Activated CD4-positive, alpha-beta T cell treated with anti-CD3 and anti-CD28 coated beads, Interleukin-2, Interleukin-6, amounts not matched to agents 100 ng/mL and 50 ng/mL, durations not matched to agents 16 hours and 8 hours (primary cell): ENCODE measurements at regions not wholly inside any gene's neighbourhood (a gene's known extent, or its start where the extent isn't known, plus 50 kb on each side); places are given as distances from the start of the nearest gene placed in this dataset.

ENCODE experiments used
- DNase-seq: peaks from one replicate; pipeline ENCODE4 v3.0.0-alpha.2; 2020

DNA sequence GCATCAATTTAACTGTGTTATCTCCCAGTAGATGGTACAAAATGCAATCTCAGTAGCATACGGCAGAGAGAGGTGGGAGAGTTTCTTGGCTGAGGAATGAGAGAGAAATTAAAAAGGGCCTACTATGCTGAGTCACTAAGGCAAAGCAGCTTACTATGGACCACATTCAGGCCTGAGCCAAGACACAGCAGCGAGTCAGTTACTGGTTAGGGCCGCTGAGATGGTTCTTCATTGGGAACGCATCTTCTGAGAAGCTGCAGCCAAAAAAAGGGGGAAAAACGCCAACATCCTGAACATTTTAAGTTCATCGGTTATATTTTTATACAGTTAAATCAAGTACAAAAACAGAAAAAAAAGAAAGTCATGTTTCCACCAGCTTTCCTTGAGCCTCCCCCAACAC, 61.1 kb upstream of the BDNF start:
- DNase-seq, result no peak

DNA sequence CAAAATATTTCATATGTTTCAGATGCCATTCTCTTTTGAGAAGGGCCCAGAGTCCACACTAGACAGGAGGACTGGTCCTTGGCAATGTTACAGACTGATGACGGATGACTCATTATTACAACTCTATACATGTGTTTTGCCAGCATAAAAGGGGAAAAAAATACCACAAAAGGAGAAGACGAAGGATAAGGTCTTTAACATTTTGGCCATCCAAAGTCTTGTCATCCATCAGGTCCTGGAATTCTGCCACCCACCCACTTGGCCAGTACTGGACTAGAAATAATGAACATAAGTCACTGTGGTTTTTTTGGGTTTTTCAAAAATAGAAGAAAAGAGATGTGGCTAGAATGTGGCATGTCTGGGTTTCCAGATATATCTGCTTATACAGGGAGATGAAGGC, 57.7 kb upstream of the BDNF start:
- no peak for DNase-seq

DNA sequence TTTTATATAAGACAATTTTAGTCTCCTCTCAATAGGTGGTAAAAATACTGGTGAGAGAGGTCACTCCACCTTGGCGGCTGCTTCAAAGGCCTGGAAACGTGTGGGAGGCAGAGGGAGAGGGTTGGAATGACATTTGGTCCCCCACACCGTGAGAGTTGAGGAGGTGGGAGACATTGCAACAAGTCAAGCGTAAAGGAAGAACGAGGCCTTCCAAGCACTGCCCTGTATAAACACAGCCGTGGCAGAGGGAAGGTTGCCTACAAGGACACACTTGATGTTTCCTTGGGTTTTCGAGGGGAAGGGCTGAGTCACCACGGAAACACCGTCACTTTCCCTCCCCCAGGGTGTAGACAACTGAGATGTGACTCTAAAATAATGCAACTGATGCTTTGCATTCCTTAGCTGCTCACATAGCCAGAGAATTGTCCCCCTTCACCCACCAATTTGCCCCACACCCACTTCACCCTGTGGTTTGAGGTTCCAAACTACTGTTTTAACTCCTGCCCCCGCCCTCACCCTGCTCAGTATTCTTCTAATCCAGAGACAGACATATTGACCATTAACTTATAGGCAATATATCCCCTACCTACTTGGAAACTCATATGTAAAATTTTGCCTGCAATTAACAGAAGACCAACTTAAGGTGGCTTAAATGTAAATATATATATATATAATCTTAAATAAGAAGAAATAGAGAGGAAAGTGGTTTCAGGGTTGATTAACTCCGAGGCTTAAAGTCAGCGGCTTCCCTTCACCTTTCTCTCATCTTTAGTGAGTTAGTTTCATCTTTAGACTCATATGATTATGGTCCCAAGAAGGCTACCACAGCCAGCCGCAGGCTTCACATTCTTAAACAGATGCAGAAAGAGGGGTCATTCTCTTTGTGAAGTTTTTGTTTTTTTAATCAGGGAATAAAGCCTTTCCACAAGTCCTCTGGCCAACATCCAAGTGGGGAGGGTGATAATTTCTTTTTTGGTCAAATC, 54.1 kb upstream of the BDNF start:
- DNase-seq, result no peak
